AG09319 (cell line): ENCODE measurements at regions not wholly inside any gene's neighbourhood (a gene's known extent, or its start where the extent isn't known, plus 50 kb on each side); places are given as distances from the start of the nearest gene placed in this dataset.

Experiments used
- DNase-seq: peaks from one replicate; pipeline ENCODE4 v3.0.0-alpha.2; 2010; ENCODE audit warnings: low read depth; ENCODE audit errors: extremely low read depth
- TF ChIP-seq, protein P1 (sequence below): IDR thresholded peaks from 2 replicates; pipeline ENCODE4 v1.5.1; 2011; ENCODE audit warnings: low read depth, mild to moderate bottlenecking, inconsistent platforms, low read length, moderate library complexity

DNA sequence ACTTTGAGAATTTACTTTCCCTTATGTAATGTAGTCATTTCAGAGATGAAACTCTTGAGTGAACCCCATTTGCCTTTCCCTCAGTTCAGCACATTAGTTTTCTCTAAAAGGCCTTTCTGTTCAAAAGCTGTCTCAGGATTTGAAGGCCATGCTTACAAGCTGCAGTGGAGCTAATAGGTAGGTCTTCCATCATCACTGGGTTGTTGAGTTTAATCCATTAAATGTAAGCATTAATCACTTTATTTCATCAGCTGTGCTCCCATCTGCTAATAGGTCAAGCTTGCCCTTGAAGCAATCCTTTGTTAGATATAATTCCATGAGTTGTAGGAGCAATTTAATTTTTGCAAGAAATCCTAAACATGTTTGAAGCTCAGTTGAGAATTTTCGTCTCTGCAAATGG lies 422.2 kb upstream of the ZP4 start:
- no peak for DNase-seq
- TF ChIP-seq, protein P1, sequence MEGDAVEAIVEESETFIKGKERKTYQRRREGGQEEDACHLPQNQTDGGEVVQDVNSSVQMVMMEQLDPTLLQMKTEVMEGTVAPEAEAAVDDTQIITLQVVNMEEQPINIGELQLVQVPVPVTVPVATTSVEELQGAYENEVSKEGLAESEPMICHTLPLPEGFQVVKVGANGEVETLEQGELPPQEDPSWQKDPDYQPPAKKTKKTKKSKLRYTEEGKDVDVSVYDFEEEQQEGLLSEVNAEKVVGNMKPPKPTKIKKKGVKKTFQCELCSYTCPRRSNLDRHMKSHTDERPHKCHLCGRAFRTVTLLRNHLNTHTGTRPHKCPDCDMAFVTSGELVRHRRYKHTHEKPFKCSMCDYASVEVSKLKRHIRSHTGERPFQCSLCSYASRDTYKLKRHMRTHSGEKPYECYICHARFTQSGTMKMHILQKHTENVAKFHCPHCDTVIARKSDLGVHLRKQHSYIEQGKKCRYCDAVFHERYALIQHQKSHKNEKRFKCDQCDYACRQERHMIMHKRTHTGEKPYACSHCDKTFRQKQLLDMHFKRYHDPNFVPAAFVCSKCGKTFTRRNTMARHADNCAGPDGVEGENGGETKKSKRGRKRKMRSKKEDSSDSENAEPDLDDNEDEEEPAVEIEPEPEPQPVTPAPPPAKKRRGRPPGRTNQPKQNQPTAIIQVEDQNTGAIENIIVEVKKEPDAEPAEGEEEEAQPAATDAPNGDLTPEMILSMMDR, result no peak

DNA sequence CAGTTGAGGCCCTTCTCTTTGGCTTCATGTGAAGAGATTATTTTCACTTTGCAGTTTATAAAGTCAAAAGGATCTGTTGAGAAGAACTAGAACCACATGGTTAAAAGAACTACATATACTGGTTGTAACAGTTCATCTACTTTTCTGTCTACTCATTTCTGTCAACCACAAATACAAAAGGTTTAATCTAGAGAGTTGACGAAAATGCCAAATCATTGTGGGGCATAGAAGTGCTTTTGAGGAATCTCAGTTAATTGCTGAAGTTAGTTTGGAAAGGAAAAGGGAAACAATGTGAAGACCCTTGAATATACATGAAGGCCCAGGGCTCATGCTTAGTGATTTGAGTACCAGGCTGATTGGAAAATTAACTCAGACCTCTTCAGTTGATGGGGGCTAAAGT lies 415.7 kb upstream of the ZP4 start:
- TF ChIP-seq, protein P1, result no peak

DNA sequence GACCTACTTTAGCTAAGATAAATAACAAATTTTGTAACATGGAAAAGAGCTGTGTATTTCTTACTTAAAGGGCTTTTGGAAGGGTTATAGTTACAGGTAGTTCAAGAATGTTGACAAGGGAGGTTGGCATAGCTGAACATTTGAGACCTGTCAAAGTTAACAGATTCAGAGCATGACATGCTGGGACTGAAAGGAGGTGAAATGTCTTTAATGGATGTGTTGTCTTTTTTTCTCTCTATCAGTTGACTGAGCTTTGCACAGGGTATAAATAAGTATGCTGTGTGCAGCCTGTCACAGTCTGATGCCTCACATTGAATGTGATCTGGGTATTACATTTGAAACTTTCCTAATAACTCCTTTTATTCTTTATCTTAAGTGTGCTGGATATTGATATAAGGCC lies 411.9 kb upstream of the ZP4 start:
- no peak for DNase-seq
- TF ChIP-seq, protein P1, result no peak

More for the DNA sequence above, 415.7 kb upstream of the ZP4 start:
- no peak for DNase-seq

DNA sequence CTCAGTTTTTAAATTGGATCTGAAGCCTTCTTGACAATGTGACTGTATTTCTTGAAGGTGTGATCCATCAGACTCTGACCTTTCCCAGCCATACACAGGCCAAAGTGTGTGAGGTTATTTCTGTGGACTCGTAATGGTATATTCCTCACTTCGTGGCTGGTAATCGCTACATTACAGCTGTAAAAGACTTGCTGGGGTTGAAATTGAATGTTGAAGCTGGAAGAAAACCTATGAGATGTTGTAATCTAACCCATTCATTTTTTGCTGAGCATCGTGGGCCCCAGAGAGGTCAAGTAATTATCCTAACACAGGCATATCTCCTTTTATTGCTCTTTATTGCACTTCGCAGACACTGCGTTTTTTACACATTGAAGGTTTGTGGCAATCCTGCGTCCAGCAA lies 405.6 kb upstream of the ZP4 start:
- TF ChIP-seq, protein P1, result no peak
- no peak for DNase-seq

DNA sequence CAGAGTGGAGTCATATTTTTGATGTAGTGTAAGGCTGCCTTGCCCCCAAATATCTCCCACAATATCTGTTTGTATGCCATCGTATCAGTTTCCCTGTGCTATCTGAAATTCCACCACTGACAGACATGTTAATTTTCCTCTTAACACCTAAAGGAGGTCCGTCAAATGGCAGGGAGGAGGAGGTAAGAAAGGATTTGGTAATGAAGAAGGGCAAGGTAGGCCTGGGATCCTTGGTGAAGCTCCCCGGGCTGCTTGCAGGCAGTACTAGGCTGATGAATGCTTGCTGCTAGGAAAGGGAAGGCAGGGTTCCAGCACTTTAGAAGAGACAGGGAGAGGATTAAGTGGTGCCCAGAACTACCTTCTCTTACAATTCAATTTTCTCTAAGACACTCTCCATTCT lies 402.4 kb upstream of the ZP4 start:
- TF ChIP-seq, protein P1, result no peak
- DNase-seq, result no peak

DNA sequence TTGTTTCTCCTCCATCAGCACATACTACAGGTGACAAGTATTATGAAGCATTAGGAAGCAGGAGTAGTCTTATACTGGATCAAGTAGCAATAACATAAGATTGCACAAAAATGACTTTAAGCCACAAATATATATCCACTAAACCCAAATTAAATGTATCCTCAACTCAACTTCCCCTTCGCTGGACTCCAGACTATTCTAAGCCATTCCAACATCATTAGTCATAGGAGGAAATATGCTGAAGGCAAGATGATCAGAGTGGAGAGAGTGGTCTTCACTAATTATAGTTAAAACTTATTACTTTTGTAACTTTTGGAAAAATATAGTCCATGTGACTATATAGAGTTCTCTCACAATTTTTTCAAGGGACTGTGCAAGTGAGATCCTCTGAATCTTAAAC lies 390.7 kb upstream of the ZP4 start:
- no peak for DNase-seq
- TF ChIP-seq, protein P1, result no peak

DNA sequence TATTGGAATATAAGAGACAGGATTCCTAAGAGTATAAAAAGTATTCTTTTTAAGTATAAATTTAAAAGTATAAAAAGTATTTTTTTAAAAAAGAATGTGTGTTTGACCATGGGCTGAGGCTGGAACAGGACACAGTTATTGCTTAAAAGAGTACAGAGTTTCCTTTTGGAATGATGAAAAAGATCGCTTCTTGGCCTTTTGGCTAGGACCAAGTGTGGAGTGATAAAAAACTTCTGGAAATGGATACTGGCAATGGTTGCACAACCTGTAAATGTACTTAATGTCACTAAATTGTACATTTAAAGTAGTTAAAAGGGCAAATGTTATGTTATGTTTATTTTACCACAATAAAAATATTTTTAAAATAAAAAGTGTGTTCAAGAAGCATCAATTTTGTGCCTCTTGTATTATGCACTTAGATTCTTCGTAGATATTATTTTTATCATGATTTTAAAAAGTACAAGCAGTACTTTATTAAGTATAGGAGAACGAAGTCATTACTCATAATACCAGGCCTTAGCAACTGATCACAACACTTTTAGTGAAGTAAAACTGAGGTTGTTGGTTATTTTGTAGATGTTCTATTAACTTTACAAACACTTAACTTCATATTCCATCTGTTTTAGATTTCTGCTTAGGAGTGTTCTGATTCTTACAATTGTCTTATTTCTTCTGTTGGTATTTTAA lies 389.1 kb upstream of the ZP4 start:
- DNase-seq, result no peak
- TF ChIP-seq, protein P1, result no peak
